Hepatocyte (in vitro differentiated cells): ENCODE measurements at regions not wholly inside any gene's neighbourhood (a gene's known extent, or its start where the extent isn't known, plus 50 kb on each side); places are given as distances from the start of the nearest gene placed in this dataset.

ENCODE experiments used
- CTCF ChIP-seq: fragments of 200-600 bp; sonication (generic); IDR thresholded peaks from 2 replicates; pipeline ENCODE4 v1.5.1; 2016; ENCODE audit warnings: antibody characterized with exemption, mild to moderate bottlenecking; ENCODE audit not compliant: poor library complexity
- EZH2 ChIP-seq: fragments of 200-600 bp; sonication (generic); IDR thresholded peaks from 2 replicates; pipeline ENCODE4 v1.6.1; 2016; ENCODE audit warnings: antibody characterized with exemption, mild to moderate bottlenecking, borderline replicate concordance

GRCh38 chr4:54513204-54513603, 144.6 kb upstream of the KIT start:
- no peak for TF ChIP-seq EZH2
- TF ChIP-seq CTCF: no peak
